WI38 (cell line): ENCODE measurements at regions not wholly inside any gene's neighbourhood (a gene's known extent, or its start where the extent isn't known, plus 50 kb on each side); places are given as distances from the start of the nearest gene placed in this dataset.

ENCODE experiments used
- H3K4me3 ChIP-seq: 2 replicates; pipeline ENCODE4 v1.5.1; 2011; ENCODE audit warnings: low read depth, mild to moderate bottlenecking, control low read depth, low read length
- CTCF ChIP-seq: IDR thresholded peaks from 2 replicates; pipeline ENCODE4 v1.5.1; 2012; ENCODE audit warnings: low read depth, mild to moderate bottlenecking, control low read depth, low read length

DNA sequence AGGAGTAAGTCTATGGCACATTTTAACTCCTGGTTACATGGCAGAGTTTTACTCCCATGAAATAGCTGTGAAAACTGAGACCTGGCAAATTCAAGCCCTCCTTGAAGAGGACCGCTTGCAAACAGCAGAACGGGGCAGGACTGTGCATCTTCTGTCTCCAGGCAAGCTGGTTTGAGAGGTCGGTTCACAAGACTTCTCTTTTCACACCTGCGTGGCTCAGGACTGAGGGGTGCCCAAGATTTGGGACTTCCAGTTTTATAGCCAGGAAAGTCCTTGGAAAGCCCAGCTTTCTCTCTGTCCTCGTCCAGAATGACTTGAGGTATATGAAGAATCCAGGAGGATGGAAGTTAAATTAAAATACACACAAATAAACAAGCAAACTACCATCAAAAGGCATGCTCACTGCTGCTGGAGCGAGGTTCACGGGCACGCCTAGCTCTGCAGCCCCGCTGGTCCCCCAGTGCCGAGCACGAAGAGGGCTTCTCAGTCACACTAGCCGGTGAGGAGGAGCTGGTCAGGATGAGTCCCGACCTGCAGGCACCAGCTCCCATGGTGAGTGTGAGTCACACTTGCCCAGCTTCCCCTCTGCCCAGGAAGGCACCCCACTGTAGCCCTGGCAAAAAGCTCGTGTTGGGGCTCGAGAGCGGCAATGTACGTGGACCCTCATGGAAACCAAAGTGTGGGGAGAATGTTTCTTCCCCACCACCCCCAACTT, 1382.4 kb downstream of the BRD1 start:
- H3K4me3 ChIP-seq: no peak overlapping the region

DNA sequence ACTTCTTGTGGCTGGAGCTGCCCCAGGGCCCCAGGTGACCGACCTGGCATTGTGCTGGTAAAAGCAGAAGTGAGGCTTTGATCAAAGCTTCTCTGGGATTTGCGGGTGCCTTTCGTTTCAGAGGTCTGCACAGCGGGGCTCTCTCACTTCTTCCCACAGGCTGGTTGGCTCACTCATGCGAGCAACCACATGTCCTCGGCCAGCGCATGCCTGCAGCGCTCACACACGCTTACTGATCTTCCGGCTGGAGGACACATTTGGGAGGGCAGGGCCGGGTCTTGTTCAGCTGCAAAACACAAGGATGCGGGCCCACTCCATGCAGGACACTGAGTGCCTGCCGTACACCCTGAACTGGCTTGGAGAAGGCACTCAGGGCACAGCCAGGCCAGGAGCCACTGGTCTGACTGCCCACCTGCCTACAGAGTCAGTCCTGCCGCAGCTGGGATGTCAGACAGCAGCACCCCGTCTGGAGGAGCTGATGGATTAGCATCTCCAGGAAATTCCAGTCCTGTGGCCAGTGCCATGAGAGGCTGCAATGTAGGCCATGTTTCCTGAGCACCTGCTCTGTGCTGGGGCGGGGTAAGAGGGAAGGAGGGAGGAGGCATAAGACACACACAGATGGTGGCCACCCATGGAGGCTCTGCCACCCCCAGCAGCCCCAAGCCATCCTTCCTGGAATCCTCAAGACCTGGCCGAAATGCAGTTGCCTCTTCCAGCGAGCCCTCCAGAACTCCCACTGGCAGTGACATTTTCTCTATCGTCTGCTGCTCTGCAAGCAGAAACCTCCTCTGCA, 1383.2 kb downstream of the BRD1 start:
- TF ChIP-seq CTCF: no peak
- no peak overlapping the region for H3K4me3 ChIP-seq

More for the DNA sequence above, 1382.4 kb downstream of the BRD1 start:
- no peak for TF ChIP-seq CTCF

DNA sequence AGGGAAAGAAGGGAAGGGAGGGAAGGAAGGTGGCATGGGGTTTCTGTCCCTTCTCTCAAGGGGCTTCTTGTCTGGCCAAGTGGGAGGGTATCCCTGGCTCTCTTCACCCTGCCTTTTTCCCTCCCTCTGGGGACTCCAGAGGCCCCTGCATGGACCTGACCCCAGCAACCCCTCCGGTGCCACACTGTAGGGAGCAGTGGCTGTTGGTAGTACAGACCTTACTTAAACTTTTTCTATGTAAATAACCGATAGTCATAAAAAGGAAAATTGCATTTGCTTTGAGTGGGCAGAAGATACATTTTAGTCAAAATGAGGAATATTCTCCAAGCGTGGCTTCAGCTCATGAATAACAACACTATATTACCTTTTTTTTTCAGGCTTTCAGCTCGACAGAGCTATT, 1384.0 kb downstream of the BRD1 start:
- no peak for TF ChIP-seq CTCF
- no peak overlapping the region for H3K4me3 ChIP-seq

DNA sequence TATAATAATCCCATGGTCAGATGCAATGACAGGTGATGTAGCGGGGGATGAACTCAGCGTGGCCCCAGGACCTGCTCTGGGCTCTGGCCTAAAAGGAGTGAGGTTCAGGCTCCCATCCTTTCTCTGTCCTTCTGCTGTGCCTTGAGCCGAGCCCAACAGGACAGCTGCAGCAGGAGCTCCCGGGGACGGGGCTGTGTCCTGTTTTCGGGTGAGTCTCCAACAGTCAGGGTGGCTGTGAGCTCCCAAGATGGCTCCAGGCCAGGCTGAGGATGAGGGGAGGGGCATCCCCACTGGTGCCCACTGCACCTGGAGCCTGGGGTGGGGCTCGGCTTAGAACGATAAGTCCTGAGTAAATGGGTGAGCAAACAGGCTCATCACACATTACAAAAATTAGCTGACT, 1385.0 kb downstream of the BRD1 start:
- TF ChIP-seq CTCF: no peak
- H3K4me3 ChIP-seq: no peak overlapping the region

DNA sequence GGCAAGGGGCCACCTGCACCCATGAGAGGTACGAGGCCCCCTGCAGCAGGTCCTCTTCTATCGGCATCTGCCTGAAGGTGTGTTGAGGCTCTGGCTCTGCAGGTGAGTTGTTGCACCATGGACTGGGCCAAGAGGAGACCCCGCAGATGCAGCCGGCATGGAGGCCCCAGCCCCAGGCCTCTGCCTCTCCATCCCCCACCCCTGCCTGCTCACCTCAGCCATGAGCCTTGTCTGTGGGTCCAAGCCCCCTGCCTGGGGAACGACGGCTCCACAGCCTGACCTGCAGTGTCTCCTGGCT, 1386.2 kb downstream of the BRD1 start:
- TF ChIP-seq CTCF: no peak
- no peak overlapping the region for H3K4me3 ChIP-seq

- TF ChIP-seq CTCF: no peak
These were observed 1386.8 kb downstream of the BRD1 start for GRCh38 chr22:48440673-48441552.

GRCh38 chr22:48440176-48440575, 1387.5 kb downstream of the BRD1 start:
- TF ChIP-seq CTCF: no peak

More at GRCh38 chr22:48440673-48441552, 1386.8 kb downstream of the BRD1 start:
- no peak overlapping the region for H3K4me3 ChIP-seq

More at GRCh38 chr22:48440176-48440575, 1387.5 kb downstream of the BRD1 start:
- no peak overlapping the region for H3K4me3 ChIP-seq
